ENCODE measurements at regions not wholly inside any gene's neighbourhood (a gene's known extent, or its start where the extent isn't known, plus 50 kb on each side); places are given as distances from the start of the nearest gene placed in this dataset.
"Not testable (repeated sequence)": the region's sequence is repeated elsewhere in the genome, so short reads cannot be mapped to it uniquely, and the experiment has no call there.

- no peak for DNase-seq (ENCODE audit: low read depth)
Observed at GRCh38 chr14:50018201-50018932, 98.0 kb downstream of the VCPKMT start.

GRCh38 chr14:50018933-50019210 lies 97.5 kb downstream of the VCPKMT start:
- DNase-seq (ENCODE audit: low read depth), result no peak

DNA sequence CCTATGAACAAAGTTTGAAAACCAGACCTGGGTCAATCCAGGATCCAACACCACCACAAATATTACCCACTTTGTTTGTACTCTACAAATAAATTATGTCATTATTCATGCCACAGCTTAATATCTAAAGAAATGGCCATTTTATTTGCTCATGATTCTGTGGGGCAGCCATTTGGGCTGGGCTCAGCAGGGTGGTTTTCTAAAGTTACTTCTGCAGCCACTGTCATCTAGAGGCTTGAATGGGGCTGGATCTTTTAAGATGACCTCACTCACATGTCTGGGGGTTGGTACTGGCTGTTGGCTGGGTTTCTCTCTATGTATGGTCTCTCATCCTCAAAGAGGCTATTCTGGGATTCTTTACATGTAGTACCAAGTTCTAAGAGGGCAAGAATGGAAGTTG lies 96.2 kb downstream of the VCPKMT start:
- no peak for DNase-seq (ENCODE audit: low read depth)

DNA sequence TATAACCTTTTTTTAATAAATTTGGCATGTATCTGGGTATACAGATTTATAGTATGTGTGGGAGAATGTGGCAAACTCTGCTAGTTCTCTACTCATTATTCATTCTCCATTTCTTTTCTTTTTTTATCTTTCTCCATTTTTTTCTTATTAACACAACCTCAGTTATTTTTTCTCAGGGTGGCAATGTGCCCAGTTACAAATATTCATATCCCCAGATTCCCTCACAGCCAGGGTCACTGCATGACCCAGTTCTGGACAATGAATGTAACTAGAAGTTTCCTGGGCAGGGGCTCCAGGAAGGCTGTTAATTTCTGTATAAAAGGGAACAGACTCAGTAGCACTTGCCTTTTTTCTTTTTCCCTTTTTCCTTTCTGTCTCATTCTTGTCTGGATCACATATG lies 95.6 kb downstream of the VCPKMT start:
- DNase-seq (ENCODE audit: low read depth), result no peak

DNA sequence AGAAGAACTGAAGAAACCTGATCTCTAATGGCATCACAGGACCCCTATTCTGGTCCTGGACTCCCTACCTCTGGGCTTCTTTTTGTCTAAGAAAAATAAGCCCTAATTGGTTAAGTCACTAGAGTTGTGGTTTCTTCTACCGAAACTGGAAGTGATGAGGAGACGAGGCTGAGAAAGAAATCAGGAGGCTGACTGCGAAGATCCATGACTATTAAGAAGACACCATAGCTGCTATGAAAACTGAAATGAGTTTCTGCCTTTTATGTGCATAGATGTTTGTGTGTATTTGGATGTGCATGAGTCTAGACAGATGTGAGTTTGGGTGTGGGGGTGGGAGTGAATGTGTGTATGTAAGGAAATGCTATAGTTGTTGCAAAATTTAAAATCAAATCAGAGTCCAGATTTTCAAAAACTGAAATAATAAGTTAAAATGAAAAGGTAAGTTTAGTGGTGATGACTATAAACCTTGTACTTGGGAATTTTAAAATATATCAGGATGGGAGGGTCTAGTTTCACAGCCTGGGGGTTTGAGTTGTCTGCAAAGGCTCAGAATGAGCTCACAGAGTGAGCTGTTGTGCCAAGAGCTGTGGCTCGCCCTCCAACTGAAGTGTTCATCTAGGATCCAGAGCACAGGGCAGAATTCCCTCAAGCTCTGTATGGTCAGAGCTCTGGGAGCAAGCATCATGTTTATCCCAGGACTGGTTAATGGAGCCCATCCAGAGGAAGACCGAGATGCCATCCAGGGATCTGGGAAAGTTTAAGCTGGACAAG lies 94.9 kb downstream of the VCPKMT start:
- no peak for DNase-seq (ENCODE audit: low read depth)

- DNase-seq (ENCODE audit: low read depth), result no peak
Observed at GRCh38 chr14:50022661-50023060, 93.7 kb downstream of the VCPKMT start.

DNA sequence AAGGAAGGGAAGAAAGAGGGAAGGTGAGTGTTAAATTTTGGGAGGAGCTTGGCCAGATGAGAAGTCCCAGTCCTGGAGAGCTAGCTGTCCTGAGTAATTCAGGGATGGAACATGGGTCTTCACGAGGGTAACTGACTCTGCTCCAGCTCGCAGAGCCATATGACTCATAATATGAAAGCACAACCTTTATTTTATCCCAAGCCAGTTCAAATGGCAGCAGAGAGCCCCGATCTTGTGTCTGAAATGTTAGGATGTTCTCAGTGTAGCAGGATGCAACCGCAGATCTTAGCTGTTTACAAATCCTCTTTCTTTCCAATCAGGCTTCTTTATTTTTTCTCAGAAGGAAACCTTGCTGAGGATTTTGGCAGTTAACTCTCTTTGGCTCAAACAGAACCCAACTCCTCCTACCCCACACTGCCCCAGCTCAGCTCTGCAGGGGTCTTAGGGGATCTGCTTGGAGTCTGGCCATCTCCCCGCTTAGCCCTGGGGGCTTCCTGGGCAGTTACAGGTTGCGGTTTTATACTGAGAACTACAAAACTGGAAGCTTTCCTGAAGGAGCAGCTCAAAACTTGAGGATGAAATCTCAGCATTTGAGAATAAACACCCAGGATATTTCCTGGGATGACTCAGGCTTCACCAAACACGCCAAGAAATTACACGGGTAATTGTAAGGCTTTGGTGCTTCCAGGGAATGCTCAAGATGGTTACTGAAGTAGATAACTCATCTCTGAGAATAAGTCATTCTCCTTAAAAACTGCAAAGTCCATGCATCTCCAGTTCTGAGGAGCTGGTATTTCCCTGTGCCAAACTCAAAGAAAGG lies 92.5 kb downstream of the VCPKMT start:
- no peak for DNase-seq (ENCODE audit: low read depth)

DNA sequence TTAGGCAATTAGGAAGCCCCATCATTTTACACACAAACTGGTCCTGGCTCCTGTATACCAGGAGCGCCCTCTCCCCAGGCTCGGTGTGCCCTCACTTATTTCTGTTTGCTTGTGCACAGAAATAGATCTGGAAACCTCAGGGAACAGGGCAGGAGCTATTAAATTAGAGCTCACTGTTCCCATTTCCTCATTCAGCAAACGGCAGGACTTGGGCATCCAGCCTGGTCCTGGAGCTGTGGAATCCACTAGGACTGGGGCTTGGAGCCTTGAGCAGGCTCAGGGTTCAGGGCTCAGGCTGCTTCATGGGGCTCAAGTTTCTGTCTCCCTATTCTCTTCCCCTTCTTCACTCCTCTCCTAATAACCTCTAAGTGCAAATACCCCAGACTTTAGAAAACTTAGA lies 91.3 kb downstream of the VCPKMT start:
- DNase-seq (ENCODE audit: low read depth), result no peak

- DNase-seq (ENCODE audit: low read depth), result no peak
Observed at GRCh38 chr14:50025776-50026175, 90.6 kb downstream of the VCPKMT start.

GRCh38 chr14:50026396-50026795 lies 90.0 kb downstream of the VCPKMT start:
- no peak for DNase-seq (ENCODE audit: low read depth)

DNA sequence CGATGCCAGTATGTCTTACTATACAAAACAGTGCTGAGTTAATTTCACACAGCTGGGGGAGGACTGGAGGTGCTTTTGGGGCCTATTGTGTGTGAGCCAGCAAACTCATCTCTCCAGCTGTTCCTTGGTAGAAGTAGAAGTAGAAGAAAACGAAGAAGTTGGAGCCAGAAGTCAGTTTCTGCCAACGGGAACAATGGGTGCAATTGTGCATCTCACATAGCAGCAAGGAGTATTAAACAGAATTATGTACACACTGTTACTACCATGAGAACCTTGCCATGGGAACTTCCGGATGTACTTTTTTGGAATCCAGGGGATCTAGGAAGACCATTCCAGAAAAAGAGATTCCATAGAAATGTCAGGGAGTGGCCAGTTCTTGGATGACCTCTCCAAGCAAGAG lies 88.6 kb downstream of the VCPKMT start:
- DNase-seq (ENCODE audit: low read depth), result no peak

- DNase-seq (ENCODE audit: low read depth), result no peak
Observed at GRCh38 chr14:50028458-50028857, 87.9 kb downstream of the VCPKMT start.

- no peak for DNase-seq (ENCODE audit: low read depth)
Observed at GRCh38 chr14:50030036-50030435, 86.3 kb downstream of the VCPKMT start.

DNA sequence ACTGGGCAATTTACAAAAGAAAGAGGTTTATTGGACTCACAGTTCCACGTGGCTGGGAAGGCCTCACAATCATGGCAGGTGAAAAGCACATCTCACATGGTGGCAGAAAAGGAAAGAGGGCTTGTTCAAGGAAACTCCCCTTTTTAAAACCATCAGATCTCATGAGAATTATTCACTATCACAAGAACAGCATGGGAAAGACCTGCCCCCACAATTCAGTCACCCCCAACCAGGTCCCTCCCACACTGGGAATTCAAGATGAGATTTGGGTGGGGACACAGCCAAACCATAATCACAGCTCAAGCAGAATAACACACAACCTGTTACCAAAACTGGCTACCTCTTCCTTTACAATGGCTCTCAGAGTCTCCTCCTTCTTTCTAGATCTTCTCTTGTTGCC lies 85.5 kb downstream of the VCPKMT start:
- DNase-seq (ENCODE audit: low read depth), result not testable (repeated sequence)

DNA sequence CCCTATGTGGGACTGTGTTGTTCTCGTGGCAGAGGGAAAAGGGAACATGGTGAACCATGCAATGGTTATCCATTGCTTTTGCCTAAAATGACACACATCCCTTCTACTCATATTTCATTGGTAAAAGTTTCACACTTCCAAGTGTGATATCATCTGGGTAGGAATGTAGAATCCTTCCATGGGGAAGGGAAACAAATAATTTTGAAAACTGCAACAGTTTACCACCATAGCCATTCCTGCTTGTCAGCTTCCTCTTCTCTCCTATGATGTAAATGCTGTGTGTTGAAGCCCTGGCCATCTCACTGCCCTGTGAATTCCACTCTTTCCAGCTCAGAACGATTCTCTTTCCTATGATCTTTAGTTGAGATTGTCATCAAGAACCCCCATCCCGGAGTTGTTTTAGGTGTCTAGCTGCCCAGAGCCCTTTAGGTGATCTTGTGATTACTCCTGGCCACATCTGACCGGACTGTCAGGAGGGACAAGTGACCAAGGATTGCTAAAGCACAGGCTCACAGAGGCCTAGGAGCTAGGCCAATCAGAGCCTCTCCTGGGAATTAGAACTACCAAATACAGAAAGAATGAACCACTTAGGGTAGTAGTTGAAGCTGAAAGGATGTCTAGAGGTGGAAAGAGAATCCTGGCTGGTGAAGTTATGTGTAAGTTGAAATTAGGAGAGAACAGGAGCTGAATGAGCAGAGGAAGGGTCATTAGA lies 84.6 kb downstream of the VCPKMT start:
- no peak for DNase-seq (ENCODE audit: low read depth)

DNA sequence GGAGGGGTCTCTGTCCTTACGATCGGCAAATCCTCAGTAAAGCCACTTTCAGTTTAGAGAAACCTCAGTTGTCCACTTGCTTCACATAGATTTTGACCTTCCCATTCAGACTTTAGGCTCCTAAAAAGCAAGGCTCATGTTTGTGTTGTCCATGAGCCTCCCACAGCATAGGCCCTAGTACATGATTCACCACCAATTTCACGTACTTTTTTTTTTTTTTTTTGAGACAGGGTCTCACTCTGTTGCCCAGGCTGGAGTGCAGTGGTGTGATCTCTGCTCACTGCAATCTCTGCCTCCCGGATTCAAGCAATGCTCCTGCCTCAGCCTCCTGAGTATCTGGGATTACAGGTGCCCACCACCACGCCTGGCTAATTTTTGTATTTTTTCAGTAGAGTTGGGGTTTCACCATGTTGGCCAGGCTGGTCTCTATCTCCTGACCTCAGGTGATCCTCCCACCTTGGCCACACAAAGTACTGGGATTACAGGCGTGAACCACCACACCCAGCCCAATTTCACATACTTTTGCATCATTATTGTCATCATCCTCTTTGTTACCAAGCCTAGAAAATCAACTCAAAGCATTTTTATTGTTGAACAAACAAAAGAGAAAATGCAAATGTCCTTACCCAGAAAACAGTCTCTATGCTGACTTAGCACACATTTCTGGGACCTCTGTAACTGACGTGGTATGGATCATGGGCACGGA lies 83.8 kb downstream of the VCPKMT start:
- not testable (repeated sequence) for DNase-seq (ENCODE audit: low read depth)

DNA sequence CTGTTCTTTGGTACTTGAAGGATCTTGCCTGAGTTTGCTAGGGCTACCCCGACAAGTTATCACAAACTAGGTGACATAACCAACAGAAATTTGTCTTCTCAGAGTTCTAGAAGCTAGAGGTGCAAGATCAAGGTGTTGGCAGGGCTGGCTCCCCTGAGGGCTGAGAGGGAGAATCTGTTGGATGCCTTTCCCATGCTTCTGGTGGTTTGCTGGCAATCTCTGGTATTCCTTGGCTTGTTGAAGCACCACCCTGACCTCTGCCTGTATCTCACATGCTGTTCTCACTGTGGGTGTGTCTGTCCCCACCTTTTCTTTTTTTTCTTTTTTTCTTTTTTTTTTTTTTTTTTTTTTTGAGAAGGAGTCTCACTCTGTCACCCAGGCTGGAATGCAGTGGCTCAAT lies 81.2 kb downstream of the VCPKMT start:
- no peak for DNase-seq (ENCODE audit: low read depth)

DNA sequence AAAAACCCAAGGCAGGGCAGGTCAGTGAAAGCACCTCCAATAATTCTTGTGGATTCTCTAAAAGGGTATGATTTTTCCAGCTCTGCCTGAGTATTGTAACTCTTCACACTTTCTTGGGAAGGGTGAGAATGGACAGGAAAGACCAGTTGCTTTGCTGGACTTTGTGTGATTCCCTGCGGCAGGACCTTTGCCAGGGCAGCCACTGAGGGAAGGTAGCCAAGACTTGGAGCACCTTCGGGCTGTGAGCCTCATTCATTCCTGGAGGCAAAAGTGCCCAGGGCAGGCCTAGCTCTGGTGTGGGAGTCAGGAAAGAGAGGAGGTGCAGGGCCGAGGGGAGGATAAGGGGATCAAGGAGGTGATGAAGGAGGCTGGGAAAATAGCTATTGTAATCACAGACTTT lies 80.2 kb downstream of the VCPKMT start:
- no peak for DNase-seq (ENCODE audit: low read depth)

DNA sequence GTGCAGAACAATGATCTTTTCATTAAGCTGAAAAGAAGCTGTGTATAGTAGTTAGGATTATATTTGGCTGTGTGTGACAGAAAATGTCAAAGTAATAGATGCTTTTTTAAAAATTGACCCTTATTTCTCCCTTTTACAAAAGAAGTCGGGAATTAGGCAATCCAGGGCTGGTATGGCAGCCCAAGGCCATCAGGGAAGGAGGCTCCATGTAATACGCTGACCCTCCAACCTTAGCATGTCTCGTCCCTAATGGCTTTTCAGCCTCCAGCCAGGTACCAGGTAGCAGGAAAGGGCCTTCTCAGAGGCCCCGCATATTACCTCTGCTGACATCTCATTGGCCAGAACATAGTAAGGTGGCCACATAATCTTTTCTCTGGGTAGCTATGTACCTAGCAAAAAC lies 79.7 kb downstream of the VCPKMT start:
- no peak for DNase-seq (ENCODE audit: low read depth)

DNA sequence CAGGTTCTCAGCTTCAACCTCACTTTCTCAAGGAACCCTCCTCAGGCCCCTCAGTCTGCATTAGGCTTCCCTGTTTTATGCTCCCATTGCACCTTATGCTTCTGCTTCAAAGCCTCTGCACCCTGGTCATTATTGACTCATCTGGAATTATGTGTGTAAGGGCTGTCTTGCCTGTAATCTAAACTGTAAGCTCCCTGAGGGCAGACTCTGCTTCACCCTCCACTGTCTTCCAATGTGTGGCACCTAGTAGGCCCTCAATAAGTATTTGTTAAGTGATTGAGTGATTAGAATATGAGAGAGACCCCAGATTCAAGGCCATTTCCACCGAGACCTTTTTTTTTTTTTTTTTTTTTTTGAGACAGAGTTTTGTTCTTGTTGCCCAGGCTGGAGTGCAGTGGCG lies 79.1 kb downstream of the VCPKMT start:
- no peak for DNase-seq (ENCODE audit: low read depth)

DNA sequence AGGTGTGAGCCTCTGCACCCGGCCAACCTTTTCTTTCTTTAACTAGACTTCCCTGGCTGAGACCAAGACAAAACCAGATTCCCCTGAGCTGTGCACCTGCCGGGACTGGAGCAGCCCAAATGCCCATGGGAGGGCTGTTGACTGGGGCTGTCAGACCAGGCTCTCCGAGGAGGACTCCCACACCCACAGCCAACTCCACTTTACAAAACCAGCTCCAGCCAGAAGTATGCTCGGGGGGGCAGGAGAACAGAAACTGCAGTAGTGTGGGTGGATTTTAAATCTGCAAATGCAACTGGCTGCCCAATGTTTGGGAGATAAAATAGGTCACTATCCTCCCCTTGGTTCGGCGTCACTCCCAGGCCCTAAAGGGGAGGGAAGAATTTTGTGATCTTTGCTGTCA lies 78.5 kb downstream of the VCPKMT start:
- no peak for DNase-seq (ENCODE audit: low read depth)
